Umbilical cord (tissue), 1 donor: ENCODE measurements at regions not wholly inside any gene's neighbourhood (a gene's known extent, or its start where the extent isn't known, plus 50 kb on each side); places are given as distances from the start of the nearest gene placed in this dataset.

Source experiments
- DNase-seq: peaks from one replicate; pipeline ENCODE4 v3.0.0-alpha.2; 2015; ENCODE audit warnings: low spot score

GRCh38 chr7:46545790-46546189, 624.7 kb upstream of the IGFBP3 start:
- no peak for DNase-seq

DNA sequence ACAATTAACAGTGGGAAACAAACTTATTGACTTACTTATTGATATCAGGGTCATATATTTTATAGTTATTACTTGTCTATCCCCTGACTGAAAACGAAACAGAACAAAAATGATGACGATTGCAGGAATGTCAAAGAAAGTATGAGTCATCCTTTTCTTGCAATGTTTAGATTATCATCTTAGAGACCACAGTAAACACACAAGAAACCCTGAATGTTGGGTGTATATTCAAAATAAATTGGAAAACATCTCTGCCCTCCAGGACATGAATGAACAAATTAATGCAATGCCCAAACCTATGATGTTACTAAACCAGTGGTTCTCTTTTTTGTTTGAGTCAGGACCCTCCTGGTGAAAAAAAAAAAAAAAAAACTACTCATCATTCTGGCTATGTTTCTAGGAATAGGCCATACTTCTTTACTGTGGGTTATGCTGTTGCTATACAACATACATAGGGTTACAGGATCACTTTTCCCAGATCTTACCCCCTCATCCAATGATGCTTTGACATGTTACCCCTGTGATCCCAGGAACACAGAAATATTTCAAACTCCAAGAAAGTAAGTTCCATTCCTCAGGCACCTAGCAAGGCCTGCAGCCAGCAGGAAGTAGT, 623.4 kb upstream of the IGFBP3 start:
- no peak for DNase-seq

DNA sequence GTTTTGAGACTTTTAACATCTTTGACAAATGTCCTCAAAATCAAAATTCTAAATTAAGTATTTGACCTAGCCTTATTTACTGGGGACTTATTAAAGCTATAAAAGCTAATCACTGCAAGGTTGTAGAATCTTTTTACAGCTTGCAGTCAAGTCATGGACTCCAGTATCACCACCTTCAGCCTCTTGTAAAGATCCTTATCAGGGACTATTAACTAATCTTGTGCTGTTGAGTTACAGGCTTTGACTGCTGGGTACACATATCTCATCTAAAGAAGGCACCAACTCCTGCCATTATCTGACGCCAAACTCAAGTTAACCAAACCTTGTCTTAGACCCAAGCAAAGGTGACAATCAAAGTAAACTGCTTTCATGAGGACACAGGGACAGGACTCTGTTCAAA, 621.0 kb upstream of the IGFBP3 start:
- DNase-seq = no peak

DNA sequence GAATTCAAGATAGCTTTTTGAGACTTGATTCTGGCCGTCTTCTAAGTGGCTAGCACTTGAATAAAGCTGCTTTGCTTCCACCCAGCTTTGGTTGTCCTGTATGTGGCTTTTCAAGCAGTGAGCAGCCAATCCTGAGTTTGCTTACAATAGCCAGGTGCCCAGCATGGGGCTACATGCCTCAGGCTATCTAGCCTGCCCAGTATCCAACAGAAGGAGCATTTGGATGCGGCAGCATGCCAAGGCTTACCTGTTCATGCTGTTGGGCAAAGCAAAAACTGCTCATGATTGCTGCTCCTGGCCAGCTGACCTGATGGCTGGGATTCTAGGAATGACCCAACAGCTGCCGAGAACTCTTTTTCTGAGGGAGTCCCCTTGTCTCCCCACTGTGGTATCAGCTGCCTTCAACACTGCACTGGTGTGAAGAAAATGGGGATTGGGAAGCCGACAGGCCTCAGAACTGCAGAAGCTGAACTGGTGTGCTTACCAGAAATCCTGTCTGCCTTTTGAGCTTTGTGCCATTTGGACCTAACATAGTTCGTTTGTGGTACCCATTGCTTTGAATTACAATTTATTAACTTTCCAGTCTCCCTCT, 618.9 kb upstream of the IGFBP3 start:
- no peak for DNase-seq

DNA sequence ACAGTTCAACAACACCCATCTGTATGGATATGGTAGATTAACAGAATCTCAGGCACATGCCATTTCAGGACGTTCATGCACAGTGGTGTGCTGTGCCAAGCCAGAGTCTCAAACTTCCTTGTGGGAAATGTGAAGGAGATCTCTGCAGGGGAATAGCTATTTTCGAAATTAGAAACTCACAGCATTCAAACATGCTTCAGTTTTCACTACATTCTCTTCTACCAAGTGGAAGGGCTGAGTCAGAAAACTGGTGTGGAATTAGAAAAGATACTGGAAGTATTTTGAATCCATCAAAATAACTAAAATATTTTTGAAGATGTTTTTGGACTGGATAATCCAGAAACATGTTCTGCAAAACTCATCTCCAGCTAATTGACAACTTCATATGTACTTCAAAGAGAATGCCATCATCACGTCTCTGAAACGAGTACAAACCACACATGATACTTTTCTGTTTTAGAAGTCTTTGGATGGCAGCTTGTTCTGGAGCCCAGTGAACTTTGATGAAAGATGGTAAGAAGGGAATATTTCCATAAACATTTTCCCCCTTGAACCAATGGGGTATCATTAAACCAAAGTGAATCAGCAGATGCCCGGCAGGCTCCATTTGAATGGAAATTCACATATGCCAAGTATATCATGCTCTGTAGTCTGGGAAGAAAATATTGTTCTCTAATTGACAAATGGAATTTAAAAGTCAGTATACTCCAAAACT, 616.3 kb upstream of the IGFBP3 start:
- peak; percentile 58 for DNase-seq

- DNase-seq = peak; percentile 75
These were observed 613.9 kb upstream of the IGFBP3 start for GRCh38 chr7:46534664-46535588.

GRCh38 chr7:46533946-46534345, 612.9 kb upstream of the IGFBP3 start:
- no peak for DNase-seq

- DNase-seq = no peak
These were observed 611.5 kb upstream of the IGFBP3 start for GRCh38 chr7:46532571-46532970.

DNA sequence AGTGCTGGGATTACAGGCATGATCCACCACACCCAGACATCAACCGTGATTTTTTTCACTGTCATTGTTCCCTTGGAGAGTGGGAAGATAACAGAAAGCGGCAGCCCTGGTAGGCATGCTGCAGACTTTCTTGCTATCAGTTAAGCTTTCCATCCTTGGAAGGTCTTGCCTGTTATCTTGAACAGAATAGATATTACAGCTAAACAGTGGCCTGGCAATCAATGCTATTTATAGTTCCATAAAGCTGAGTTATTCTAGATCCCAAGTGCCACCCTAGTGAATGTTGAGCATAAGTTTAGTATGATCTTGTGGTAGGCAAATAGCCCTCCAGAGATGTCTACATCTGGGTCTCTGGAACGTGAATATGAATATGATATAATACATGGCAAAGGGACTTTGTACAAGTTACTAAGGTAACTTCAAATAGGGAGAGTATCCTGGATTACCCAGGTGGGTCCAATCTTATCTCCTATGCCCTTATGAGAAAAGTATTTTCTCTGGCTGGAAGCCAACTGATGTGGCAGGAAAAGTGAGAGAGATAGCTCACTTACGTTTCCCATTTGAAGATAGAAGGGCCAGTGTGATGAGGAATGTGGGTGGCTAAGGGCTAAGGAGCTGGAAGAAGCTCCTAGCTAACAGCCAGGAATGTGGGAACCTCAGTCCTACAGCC, 609.1 kb upstream of the IGFBP3 start:
- DNase-seq = no peak

DNA sequence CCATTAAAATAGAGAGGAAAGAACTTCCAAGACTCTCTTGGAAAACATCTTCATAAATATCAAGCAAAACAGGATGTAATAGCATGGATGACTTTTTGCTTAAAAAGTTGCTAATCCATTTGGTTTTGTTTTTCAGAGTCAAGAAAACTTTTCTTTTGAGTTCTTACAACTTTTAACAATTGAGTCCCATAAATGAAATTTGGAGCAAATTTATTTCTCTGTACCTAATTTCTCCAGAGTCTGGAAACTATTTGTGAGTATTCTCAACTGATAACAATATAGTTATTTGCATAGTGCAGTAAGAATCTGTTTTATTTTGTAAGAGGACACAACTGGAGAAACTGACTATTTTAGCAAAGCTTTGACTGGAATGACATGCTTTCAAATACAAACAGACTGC, 606.3 kb upstream of the IGFBP3 start:
- DNase-seq = no peak

DNA sequence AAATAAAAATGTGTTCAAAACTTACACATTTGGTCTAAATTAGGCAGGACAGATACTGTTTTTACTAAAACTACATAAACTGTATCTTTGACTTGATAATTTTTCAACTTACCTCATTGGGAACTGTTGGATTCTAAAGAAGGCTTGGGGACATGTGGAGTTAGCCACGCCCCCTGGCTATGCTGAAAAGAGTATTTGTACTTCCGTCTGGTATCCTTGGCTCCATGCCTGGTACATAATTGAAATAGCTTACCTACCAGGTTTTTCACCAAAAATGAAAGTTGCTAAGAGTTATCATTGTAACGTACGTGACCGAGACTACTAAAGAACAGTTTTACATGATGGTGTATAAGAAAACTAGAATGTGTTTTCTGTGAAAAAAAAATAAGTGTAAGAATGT, 604.8 kb upstream of the IGFBP3 start:
- no peak for DNase-seq

DNA sequence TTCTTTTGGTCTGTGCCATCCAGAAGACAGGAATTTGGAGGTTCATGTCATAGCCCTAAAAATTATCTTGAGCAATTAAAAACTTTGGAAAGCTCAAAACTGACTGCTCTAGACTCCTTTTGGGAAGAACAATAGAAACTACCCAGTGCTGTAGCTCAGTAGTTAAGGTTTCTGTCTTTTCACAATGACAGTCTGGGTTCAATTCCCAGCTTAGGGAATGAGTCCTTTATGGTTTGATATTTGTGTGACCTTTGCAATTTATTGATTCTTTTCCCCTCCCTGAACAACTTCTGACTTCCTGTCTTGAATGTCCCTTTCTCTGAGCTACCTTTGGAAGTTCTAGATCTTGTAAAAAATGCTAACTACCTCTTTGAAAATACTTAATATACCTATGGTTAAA, 603.3 kb upstream of the IGFBP3 start:
- DNase-seq = no peak

GRCh38 chr7:46522354-46522906, 601.4 kb upstream of the IGFBP3 start:
- DNase-seq = no peak

- no peak for DNase-seq
These were observed 597.6 kb upstream of the IGFBP3 start for GRCh38 chr7:46518713-46519112.

GRCh38 chr7:46515844-46516590, 594.9 kb upstream of the IGFBP3 start:
- no peak for DNase-seq

- DNase-seq = peak; percentile 45
These were observed 592.4 kb upstream of the IGFBP3 start for GRCh38 chr7:46513447-46513848.

GRCh38 chr7:46512891-46513413, 591.9 kb upstream of the IGFBP3 start:
- DNase-seq = peak; percentile 73

DNA sequence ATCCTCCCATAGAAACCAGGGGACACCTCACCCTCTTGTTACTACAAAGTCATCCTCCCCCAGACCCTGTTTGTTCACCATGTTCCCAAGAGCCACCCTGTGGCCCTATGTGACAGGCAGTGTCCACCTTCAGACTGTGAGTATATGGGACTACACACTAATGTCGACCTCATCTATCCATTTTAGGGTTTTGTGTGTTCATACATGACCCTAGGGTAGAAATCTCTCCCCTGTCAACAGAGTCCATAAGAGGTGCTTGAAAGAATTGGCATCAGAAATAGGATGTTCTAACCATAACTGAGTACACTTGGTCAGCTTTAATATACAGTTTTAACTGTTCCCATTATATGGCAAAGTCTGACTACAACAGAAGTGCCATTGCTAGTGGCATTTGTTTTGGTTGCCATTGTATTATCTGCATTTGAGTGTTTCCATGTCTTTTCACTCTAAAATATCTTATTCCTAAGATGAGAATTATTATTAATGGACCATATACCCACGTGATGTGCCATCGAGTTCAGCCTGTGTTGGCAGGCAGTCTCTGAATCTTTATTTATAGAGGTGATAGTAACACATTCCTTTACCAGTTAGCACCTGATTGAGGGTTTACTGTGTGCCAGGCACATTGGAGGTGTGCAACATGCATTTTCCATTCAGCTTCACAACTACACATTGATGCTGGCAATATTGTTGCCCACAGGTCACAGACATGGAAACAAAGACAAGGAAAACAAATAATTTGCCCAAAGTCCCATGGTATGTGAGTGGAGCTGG, 590.6 kb upstream of the IGFBP3 start:
- no peak for DNase-seq

DNA sequence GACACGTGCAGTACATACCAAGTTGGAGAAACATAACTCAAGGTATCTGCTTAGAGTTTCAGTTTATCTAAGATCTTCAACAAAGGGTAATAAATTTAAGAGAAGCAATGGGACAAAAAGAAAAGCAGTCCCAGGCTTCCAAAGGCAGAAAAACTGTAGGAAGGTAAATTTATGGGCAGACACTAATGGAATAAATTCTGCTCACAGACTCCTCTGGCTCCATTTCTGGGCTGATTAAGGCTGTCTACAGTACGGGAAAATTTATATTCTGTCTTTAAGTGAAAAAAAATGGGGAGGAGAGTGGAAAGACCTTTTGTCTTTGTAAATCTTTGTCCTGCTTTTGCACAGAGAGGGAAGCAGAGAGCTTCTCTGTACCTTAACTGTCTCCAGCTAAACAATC, 587.5 kb upstream of the IGFBP3 start:
- DNase-seq = peak; percentile 60
